Neural crest cell (in vitro differentiated cells): ENCODE measurements at regions not wholly inside any gene's neighbourhood (a gene's known extent, or its start where the extent isn't known, plus 50 kb on each side); places are given as distances from the start of the nearest gene placed in this dataset.

Experiments used
- DNase-seq: peaks from one replicate; pipeline ENCODE4 v3.0.0; 2021; ENCODE audit warnings: low read depth, mixed read lengths, low spot score
- H3K27ac Mint-ChIP-seq: one replicate; pipeline ENCODE4 v1.8.0; 2021; ENCODE audit warnings: mild to moderate bottlenecking, mixed read lengths; ENCODE audit not compliant: unreplicated experiment
- H3K27me3 Mint-ChIP-seq: 2 replicates; pipeline ENCODE4 v1.8.0; 2021; ENCODE audit warnings: low read depth, mild to moderate bottlenecking, mixed read lengths
- H3K36me3 Mint-ChIP-seq: 2 replicates; pipeline ENCODE4 v1.8.0; 2021; ENCODE audit warnings: low read depth, mild to moderate bottlenecking, mixed read lengths
- H3K4me1 Mint-ChIP-seq: 2 replicates; pipeline ENCODE4 v1.8.0; 2021; ENCODE audit warnings: mixed read lengths
- H3K4me3 Mint-ChIP-seq: one replicate; pipeline ENCODE4 v1.8.0; 2021; ENCODE audit warnings: mild to moderate bottlenecking, mixed read lengths
- H3K9me3 Mint-ChIP-seq: 2 replicates; pipeline ENCODE4 v1.8.0; 2021; ENCODE audit warnings: mixed read lengths
- TF ChIP-seq, protein P1 (sequence below): fragments of 200-600 bp; sonication (generic); conservative IDR thresholded peaks from 2 replicates; pipeline ENCODE4 v1.5.0; 2021; ENCODE audit warnings: antibody characterized with exemption, mild to moderate bottlenecking

- peaks cover 5% of the 10 kb centered on the region for H3K4me1 Mint-ChIP-seq
- TF ChIP-seq, protein P1, sequence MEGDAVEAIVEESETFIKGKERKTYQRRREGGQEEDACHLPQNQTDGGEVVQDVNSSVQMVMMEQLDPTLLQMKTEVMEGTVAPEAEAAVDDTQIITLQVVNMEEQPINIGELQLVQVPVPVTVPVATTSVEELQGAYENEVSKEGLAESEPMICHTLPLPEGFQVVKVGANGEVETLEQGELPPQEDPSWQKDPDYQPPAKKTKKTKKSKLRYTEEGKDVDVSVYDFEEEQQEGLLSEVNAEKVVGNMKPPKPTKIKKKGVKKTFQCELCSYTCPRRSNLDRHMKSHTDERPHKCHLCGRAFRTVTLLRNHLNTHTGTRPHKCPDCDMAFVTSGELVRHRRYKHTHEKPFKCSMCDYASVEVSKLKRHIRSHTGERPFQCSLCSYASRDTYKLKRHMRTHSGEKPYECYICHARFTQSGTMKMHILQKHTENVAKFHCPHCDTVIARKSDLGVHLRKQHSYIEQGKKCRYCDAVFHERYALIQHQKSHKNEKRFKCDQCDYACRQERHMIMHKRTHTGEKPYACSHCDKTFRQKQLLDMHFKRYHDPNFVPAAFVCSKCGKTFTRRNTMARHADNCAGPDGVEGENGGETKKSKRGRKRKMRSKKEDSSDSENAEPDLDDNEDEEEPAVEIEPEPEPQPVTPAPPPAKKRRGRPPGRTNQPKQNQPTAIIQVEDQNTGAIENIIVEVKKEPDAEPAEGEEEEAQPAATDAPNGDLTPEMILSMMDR, result peak; percentile 76
- H3K27ac Mint-ChIP-seq, result no peak overlapping the region
- no peak overlapping the region for H3K4me3 Mint-ChIP-seq
- H3K36me3 Mint-ChIP-seq, result no peaks in the 10 kb centered on the region
- no peaks in the 10 kb centered on the region for H3K9me3 Mint-ChIP-seq
- no peaks in the 10 kb centered on the region for H3K27me3 Mint-ChIP-seq
- peak; percentile 54 for DNase-seq
Measured at GRCh38 chr17:73998653-73999645, 204.5 kb upstream of the RPL38 start.

- Mint-ChIP-seq H3K36me3 (no peaks in the 10 kb centered on the region), H3K4me3 (no peak overlapping the region), H3K4me1 (peaks cover 5% of the 10 kb centered on the region), H3K27me3 (no peaks in the 10 kb centered on the region), H3K27ac (no peak overlapping the region), H3K9me3 (no peaks in the 10 kb centered on the region)
- TF ChIP-seq, protein P1, result no peak
- no peak for DNase-seq
Measured at GRCh38 chr17:74001145-74001544, 202.3 kb upstream of the RPL38 start.

DNA sequence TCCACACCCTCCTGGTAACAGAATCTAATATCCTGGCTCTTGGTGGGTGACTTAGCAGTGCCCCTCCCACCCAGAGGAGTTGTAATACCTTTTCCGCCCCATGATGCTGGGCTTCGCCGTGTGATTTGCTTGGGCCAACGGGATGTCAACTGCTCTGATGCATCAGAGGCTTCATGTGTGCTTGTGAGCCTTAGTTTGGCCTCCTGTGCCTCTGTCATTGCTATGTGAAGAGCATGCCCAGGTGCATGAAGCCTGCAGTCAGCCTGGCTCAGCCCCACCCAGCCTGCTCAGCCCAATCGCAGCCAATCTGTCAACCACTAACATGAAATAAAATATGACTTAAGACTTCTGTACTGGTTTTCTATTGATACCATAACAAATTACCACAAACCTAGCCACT, 201.2 kb upstream of the RPL38 start:
- DNase-seq, result no peak
- no peak overlapping the region for H3K4me3 Mint-ChIP-seq
- H3K27me3 Mint-ChIP-seq, result no peaks in the 10 kb centered on the region
- peaks cover 5% of the 10 kb centered on the region for H3K4me1 Mint-ChIP-seq
- H3K36me3 Mint-ChIP-seq, result no peaks in the 10 kb centered on the region
- no peaks in the 10 kb centered on the region for H3K9me3 Mint-ChIP-seq
- no peak overlapping the region for H3K27ac Mint-ChIP-seq
- TF ChIP-seq, protein P1, result no peak

DNA sequence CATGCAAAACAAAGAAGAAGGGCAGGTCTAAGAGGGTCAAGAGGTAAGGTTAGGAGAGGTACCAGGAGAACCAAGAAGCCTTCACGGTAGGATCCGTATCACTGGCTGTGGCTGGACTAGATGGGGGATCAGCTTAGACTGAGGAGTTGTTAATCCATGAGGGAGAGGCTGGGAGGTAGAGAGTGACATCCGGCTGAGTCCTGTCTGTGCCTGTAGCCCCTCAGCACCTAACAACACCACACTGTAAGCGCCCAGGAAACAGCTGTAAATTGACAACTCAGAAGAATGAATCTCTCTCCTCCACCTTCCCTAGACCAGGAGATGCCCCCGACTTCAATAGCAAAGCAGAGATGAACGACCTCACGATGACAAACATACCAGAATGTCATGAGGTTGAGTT, 199.4 kb upstream of the RPL38 start:
- Mint-ChIP-seq H3K36me3 (no peaks in the 10 kb centered on the region), H3K4me3 (no peak overlapping the region), H3K27me3 (no peaks in the 10 kb centered on the region), H3K9me3 (no peaks in the 10 kb centered on the region), H3K4me1 (peaks cover 7% of the 10 kb centered on the region), H3K27ac (no peak overlapping the region)
- DNase-seq, result no peak
- TF ChIP-seq, protein P1, result no peak

DNA sequence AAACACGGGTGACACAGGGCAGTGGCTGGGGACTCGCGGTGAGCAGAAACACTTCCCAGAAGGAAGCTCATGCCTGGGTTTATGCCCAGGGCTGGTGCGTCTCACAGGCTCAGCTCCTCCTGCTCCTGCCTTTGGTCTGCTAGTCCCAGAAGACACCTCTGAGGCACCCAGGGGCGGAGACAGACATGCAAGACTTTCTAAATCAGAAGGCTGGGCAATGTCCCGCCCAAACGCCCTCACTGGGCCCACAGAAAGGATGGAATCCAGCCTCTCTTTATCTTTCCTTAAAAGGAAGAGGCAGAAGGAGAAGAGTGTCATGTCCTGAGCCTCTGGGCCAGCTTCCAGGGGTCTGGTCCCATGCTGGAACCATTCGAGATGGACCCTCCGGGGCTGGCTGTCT, 197.7 kb upstream of the RPL38 start:
- H3K27ac Mint-ChIP-seq, result no peak overlapping the region
- no peaks in the 10 kb centered on the region for H3K9me3 Mint-ChIP-seq
- DNase-seq, result no peak

More for the DNA sequence above, 197.7 kb upstream of the RPL38 start:
- Mint-ChIP-seq H3K27me3 (no peaks in the 10 kb centered on the region), H3K36me3 (no peaks in the 10 kb centered on the region), H3K4me1 (peaks cover 22% of the 10 kb centered on the region), H3K4me3 (no peak overlapping the region)
- TF ChIP-seq, protein P1, result no peak
